HG03442 (cell line): ENCODE measurements at regions not wholly inside any gene's neighbourhood (a gene's known extent, or its start where the extent isn't known, plus 50 kb on each side); places are given as distances from the start of the nearest gene placed in this dataset.
"Not testable (repeated sequence)": the region's sequence is repeated elsewhere in the genome, so short reads cannot be mapped to it uniquely, and the experiment has no call there.

Experiments
- ATAC-seq: cut with Tn5 transposase; IDR thresholded peaks from one replicate; pipeline ENCODE4 v1.9.1; 2021; ENCODE audit warnings: mild to moderate bottlenecking, moderate library complexity; ENCODE audit not compliant: unreplicated experiment

- no peak for ATAC-seq
Measured at GRCh38 chr5:175347931-175348330, 96.1 kb downstream of the DRD1 start.

DNA sequence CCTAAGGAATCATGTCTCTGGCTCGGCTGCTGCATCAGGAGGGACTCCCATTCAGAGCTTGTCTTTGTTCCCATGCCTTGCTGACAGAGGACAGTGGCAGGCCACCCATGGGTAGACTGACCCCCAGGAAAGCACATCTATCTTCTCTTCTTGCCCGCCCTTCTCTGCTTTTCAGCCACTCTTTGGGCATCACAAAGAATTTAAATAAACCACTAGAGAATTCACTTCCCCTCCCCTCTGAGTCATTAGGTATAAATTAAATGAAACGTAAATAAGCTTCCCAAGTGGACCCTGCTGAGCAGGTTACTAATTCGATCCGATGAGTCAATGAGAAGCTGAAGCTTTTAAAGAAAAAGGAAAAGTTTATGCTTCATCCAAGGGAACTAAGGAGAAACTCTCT is 97.0 kb downstream of the DRD1 start:
- no peak for ATAC-seq

GRCh38 chr5:175344331-175345195 is 99.4 kb downstream of the DRD1 start:
- no peak for ATAC-seq

DNA sequence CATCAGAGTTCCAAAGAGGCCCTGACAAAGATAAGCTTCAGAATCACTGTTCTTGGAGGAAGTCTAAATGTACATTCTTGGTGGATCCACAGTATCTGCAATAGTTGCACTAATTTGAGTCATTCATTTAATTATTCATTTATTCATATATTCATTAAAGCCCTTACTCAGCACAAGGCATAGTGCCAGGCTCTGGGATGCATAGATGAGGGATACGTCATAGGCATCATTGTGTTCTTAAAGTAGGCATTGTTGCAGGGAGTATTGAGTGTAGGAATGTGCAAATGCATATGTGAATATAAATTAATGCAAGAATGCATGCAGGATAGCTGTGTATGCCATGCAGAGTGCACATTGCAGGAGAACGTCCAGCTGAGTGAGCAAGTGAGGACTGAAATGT is 100.7 kb downstream of the DRD1 start:
- ATAC-seq = no peak

DNA sequence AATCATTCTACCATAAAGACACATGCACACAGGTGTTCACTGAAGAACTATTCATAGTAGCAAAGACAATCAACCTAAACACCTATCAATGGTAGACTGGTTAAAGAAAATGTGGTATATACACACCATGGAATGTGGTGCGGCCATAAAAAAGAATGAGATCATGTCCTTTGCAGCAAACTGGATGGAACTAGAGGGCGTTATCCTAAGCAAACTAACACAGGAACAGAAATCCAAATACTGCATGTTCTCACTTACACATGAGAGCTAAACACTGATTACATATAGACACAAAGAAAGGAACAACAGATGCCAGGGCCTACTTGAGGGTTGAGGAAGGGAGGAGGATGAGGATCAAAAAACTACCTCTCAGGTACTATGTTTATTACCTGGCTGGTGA is 103.8 kb downstream of the DRD1 start:
- no peak for ATAC-seq

DNA sequence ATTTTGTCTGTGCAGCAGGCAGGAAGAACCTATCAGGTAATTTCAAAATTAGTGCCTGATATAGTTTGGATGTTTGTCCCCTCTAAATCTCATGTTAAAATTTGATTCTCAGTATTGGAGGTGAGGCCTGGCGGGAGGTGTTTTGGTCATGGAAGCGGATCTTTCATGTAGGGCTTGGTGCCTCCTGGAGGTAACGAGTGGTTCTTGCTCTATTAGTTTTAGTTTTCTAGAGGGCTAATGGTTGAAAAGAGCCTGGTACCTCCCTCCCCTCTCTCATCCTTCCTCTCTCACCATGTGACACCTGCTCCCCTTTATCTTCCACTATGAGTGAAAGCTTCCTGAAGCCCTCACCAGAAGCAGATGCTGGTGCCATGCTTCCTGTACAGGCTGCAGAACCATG is 106.3 kb downstream of the DRD1 start:
- no peak for ATAC-seq

GRCh38 chr5:175336781-175337180 is 107.2 kb downstream of the DRD1 start:
- no peak for ATAC-seq

- ATAC-seq = no peak
Measured at GRCh38 chr5:175335691-175336090, 108.3 kb downstream of the DRD1 start.

GRCh38 chr5:175331173-175332036 is 112.6 kb downstream of the DRD1 start:
- not testable (repeated sequence) for ATAC-seq

DNA sequence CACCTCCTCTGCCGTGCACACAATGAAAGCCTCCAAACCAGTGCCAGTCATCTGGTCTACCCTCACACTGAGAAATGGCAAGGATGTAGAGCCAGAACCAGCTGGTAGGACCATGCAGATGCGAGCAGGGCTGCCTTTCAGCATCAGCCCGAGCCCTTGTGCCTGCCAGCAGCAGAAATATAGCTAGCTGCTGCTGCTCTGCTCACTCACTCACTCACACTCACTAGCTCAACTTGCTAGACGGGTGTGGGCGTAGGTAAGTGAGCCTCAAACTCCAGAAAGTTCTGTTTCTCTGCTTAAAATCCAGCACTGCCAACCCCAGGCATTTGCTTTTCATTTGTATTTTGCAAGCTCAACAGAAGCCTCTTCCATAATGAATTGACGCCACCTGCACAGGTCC is 114.0 kb downstream of the DRD1 start:
- no peak for ATAC-seq

DNA sequence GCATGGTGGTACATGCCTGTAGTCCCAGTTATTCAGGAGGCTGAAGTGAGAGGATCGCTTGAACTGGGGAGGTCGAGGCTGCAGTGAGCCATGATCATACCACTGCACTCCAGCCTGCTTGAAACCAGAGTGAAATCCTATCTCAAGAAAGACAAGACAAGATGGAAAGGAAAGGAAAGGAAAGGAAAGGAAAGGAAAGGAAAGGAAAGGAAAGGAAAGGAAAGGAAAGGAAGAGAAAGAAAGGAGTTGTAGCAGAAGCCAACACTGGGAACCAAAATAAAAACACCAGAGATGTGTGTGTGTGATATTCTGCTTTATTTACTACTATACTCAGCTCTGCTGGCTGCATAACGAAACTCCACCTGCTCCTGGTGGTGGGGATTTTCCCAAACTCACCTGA is 115.3 kb downstream of the DRD1 start:
- ATAC-seq = no peak

- ATAC-seq = no peak
Measured at GRCh38 chr5:175328176-175328575, 115.8 kb downstream of the DRD1 start.

DNA sequence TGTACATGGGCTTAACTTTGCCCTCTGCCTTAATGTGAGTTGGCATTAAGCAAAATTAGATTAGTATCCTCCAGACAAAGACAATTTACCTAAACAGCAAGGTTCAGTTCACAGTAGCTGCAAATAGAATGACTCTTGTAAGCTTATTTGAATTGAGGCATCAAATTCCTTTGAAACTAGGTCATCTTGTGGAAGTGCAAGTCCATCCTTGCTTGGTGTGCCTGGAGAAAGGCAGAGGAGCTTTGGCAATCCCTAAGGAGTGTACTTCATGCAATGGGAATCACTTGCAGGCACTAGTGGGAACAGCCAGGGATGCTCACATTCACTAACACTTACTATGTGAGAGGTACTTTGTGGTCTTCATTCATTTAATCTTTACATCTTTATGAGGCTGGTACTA is 118.3 kb downstream of the DRD1 start:
- ATAC-seq = no peak

DNA sequence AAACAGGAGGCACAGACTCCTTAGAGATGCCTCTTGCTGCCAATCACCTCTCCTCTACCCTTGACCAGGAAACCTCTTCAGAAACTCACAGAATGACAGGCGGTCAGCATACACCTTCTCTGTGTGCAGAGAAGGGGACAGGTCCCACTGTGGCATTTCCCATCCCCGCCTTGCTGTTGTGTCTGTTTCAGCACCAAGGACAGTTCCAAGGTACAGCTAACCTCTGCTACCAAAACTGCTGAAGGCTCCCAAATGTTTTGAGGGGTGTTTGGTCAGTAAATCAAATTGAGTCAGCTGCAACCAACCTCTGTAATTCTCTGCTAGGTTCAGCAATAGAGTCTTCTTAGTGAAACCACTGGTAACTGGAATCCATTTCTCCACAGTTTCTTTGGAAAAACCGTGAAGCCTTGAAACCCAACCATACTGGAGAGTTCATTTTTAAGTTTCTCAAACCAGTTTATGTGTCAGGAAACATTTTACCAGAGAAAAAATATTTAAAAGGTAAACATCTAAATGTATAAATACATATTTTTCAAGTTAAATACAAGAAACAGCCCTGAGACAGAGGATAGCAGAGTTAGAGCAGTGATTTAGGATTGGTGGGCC is 122.0 kb downstream of the DRD1 start:
- no peak for ATAC-seq

DNA sequence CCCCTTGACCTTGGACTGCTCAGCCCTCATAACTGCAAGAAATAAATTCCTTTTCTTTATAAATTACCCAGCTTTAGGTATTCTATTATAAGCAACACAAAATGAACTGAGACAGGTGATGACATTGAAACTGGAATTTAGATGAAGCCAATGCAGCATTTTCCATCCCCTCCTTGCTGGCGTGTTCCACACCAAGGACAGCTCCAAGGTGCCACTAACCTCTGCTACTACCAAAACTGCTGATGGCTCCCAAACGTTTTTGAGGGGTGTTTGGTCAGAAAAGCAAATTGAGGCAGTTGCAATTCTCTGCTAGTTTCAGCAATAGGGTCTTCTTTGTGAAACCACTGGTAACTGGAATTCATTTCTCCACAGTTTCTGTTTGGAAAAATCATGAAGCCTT is 124.8 kb downstream of the DRD1 start:
- ATAC-seq = no peak

DNA sequence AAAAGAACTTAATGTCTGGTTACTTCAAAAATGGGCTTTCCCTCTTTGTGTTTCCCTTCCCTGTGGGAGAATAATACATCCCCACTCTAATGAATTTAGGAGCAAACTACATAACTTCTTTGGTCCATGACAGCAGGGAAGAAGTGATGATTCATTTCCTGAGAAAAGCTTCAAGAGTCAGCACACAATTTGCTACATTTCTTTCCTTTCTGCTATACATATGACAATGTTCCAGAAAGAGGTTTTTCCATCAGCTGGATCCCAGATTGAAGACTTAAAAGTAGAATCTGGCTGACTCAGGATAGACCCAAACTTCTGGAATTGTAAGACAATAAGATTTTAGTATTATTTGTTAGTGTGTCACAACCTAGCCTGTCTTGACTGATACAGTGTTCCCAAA is 126.1 kb downstream of the DRD1 start:
- no peak for ATAC-seq

DNA sequence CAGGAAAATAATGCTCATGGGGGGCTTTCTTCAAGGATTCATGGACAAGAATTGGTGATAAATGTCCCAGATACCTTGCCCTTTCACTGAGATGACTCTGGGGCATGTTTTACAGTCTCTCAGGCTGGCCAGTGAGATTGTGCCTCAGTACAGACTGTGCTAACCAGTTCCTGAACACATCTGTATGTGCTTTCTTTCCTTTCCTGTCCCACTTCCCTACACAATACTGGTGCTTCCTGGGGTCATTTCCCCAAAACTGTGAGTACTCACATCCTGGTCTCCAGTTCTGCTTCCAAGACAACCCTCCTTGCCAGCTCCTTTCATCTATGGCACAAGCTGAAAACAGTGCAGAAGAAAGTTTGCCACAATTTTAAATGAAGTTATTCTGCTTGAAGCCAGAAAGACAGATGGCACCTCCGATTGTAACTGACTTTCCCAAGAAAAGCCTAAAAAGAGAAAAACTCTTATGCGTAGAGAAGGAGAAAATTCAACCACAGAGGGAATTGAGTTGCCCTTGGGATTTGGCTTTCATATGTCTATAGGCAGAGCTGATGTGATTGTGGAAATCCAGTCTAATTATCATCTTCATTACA is 134.7 kb downstream of the DRD1 start:
- ATAC-seq = no peak

GRCh38 chr5:175308701-175309100 is 135.3 kb downstream of the DRD1 start:
- no peak for ATAC-seq

- ATAC-seq = no peak
Measured at GRCh38 chr5:175306381-175306780, 137.6 kb downstream of the DRD1 start.

GRCh38 chr5:175305251-175305650 is 138.7 kb downstream of the DRD1 start:
- no peak for ATAC-seq

DNA sequence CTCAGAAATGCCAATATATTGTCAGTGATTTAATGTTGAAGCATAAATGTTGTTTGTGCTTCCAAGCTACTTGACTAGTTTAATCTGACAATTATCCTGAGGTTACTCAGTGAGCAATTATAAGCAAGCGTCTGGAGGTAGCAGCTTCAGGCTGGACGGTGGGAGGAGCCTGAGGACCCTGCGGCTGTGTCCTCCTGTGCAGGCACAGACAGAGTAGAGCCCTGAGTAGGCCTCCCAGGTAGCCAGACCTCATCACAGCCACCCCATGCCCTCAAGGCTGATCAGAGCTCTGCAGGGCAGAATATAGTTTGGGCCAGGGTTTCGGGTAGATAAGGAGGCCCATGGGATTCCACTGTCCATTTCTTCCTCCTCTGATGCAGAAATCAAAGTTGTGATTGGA is 153.6 kb downstream of the DRD1 start:
- ATAC-seq = no peak
